Body of pancreas (tissue), 4 donors: ENCODE measurements at regions not wholly inside any gene's neighbourhood (a gene's known extent, or its start where the extent isn't known, plus 50 kb on each side); places are given as distances from the start of the nearest gene placed in this dataset.

Source experiments
- ATAC-seq: fragments of 150-250 bp; one replicate; pipeline ENCODE4 v1.9.1; 2016
- DNase-seq, 4 donors: peaks; one replicate each; pipeline ENCODE4 v3.0.0-alpha.2; 2019
- H3K27ac ChIP-seq, 4 donors: fragments of 200-600 bp; sonication (generic); 1 replicate in 3 of 4; 2 replicates in 1 of 4; pipeline versions ENCODE4 v1.5.1 to v1.6.1; 2016 to 2019; ENCODE audit warnings: mild to moderate bottlenecking in 1 of 4, mixed read lengths in 1 of 4, moderate library complexity in 1 of 4
- H3K27me3 ChIP-seq, 2 donors: fragments of 200-600 bp; sonication (generic); one replicate each; pipeline ENCODE4 v1.6.0; 2016; ENCODE audit warnings: mild to moderate bottlenecking in 1 of 2
- H3K36me3 ChIP-seq, 2 donors: fragments of 200-600 bp; sonication (generic); replicated peaks in 1 of 2; 2 replicates each; pipeline ENCODE4 v1.5.1; 2016; ENCODE audit warnings: low read depth in 2 of 2; ENCODE audit not compliant: insufficient read depth in 1 of 2
- H3K4me1 ChIP-seq: fragments of 200-600 bp; sonication (generic); one replicate; pipeline ENCODE4 v1.6.0; 2016
- H3K4me3 ChIP-seq, 2 donors: fragments of 200-600 bp; sonication (generic); 1 replicate in 1 of 2; 2 replicates in 1 of 2; pipeline ENCODE4 v1.5.1; 2016 to 2019
- H3K9me3 ChIP-seq, 3 donors: fragments of 200-600 bp; sonication (generic); 1 replicate in 2 of 3; 2 replicates in 1 of 3; pipeline ENCODE4 v1.5.1; 2016
- POLR2A ChIP-seq, 3 donors: fragments of 450-650 bp; IDR thresholded peaks; one replicate each; pipeline ENCODE4 v1.6.1; 2016; ENCODE audit warnings: antibody characterized with exemption in 3 of 3, mild to moderate bottlenecking in 2 of 3
- WGBS, 2 donors: methylation state at CpG; one replicate each; pipeline ENCODE4 v1.1.5; 2017; 5-methylcytosine and 5-hydroxymethylcytosine counted together
- intact Hi-C: fragments of 100-400 bp; cut with DNase I; formaldehyde crosslinking; loops from one replicate; pipeline ENCODE4 v1.15.1; 2023
- TF ChIP-seq, protein P1 (sequence below), 7 experiments: fragments of 450-650 bp in 4 of 7; fragments of 200-600 bp in 3 of 7; sonication (generic) in 3 of 7; IDR thresholded peaks; one replicate each; pipeline ENCODE4 v1.5.1; 2016 to 2019; ENCODE audit warnings: antibody characterized with exemption in 7 of 7

DNA sequence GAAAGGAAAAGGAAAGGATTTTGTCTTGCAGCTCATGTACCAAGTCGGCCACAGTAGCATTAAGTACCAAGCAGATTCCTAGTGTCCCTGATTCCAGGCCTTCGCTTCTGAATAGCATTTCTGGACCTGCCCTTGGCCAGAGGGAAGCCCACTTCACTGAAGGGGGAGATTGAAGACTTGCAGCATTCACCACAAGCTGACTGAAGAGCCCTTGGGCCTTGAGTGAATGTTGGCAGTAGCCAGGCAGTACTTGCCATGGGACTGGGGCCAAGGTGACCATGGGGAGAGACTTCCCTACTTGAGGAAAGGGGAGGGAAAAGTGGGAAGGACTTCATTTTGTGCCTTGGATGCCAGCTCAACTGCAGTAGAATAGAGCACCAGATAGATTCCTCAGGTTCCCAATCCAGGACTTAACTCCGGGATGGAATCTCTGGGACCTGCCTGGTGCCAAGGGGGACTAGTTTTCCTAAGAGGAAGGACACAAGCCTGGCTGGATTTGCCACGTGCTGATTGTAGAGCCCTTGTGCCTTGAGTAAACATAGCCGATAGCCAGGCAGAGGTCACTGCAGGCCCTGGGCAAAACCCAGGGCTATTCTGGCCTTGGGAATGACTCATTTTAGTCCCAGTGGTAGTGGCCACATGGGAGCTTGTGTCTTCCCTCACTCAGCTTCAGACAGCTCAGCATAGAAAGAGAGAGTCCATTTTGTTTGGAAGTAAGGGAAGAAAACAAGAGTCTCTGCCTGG is 141.7 kb upstream of the KCND2 start:
- WGBS, 2 donors = 63 to 69% methylated on average over 5 of the region's 5 CpGs
- H3K4me1 ChIP-seq = no peaks in the 10 kb centered on the region
- no peaks in the 10 kb centered on the region for H3K9me3 ChIP-seq
- intact Hi-C loops = no loop called here
- TF ChIP-seq, protein P1, sequence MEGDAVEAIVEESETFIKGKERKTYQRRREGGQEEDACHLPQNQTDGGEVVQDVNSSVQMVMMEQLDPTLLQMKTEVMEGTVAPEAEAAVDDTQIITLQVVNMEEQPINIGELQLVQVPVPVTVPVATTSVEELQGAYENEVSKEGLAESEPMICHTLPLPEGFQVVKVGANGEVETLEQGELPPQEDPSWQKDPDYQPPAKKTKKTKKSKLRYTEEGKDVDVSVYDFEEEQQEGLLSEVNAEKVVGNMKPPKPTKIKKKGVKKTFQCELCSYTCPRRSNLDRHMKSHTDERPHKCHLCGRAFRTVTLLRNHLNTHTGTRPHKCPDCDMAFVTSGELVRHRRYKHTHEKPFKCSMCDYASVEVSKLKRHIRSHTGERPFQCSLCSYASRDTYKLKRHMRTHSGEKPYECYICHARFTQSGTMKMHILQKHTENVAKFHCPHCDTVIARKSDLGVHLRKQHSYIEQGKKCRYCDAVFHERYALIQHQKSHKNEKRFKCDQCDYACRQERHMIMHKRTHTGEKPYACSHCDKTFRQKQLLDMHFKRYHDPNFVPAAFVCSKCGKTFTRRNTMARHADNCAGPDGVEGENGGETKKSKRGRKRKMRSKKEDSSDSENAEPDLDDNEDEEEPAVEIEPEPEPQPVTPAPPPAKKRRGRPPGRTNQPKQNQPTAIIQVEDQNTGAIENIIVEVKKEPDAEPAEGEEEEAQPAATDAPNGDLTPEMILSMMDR (IDR thresholded peaks at IDR 0.05) = no peak
- no peak for TF ChIP-seq POLR2A (IDR thresholded peaks at IDR 0.05)
- H3K27ac ChIP-seq = no peak overlapping the region
- no peak for DNase-seq
- no peak overlapping the region for H3K4me3 ChIP-seq
- H3K27me3 ChIP-seq = no peaks in the 10 kb centered on the region
- no peaks in the 10 kb centered on the region for H3K36me3 ChIP-seq
- no peak for ATAC-seq

DNA sequence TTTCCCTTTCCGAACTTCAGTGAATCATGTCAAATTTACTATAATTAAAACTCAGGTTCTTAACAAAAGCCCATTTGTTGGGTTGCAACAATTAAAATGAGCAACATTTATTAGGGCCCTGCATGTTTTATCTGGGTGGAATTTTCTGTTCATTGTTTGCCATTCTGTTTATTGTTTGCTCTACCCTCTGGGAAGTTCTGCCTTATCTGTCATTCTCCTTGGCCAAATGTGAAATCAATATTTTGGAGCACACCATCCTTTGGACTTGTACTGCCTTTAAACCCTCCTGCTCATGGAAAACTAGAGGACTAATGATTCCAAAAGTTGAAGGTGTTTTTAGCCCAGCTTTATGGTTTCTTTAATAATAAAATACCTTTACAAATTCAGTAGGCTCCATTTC is 134.5 kb upstream of the KCND2 start:
- 24 to 35% methylated on average over 1 of the region's 1 CpG for WGBS, 2 donors
- peak; percentile 50 for ATAC-seq

DNA sequence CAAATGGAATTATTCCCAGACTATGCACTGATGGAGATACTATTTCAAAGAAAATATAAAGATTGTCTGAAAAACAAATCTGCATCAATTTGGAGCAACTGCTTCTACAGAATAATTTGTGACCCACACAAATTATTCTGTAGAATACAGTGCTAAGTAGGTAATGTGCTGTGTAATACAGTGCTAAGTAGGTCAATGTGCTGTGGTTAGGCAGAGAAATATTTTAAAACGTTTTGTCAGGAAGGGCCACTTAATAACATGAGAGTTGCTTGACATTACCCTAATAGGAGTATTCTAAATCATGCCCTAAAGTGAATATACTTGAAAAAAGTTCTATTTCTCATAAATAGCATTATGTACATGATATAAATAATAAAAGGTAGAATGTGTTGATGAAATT is 116.5 kb upstream of the KCND2 start:
- H3K36me3 ChIP-seq = no peaks in the 10 kb centered on the region
- no peak for ATAC-seq
- no peak overlapping the region for H3K27ac ChIP-seq
- no peak for DNase-seq
- no peak for TF ChIP-seq POLR2A (IDR thresholded peaks at IDR 0.05)
- intact Hi-C loops = no loop called here
- no peaks in the 10 kb centered on the region for H3K9me3 ChIP-seq
- 10 to 14% methylated on average over 1 of the region's 1 CpG for WGBS, 2 donors
- H3K4me3 ChIP-seq = no peak overlapping the region
- H3K27me3 ChIP-seq = no peaks in the 10 kb centered on the region
- no peaks in the 10 kb centered on the region for H3K4me1 ChIP-seq

More for the DNA sequence above, 134.5 kb upstream of the KCND2 start:
- no peak for TF ChIP-seq POLR2A (IDR thresholded peaks at IDR 0.05)
- TF ChIP-seq, protein P1 (IDR thresholded peaks at IDR 0.05) = no peak
- H3K36me3 ChIP-seq = no peaks in the 10 kb centered on the region
- DNase-seq = no peak
- no peaks in the 10 kb centered on the region for H3K4me1 ChIP-seq
- no peaks in the 10 kb centered on the region for H3K27me3 ChIP-seq
- intact Hi-C loops = no loop called here
- no peak overlapping the region for H3K4me3 ChIP-seq
- no peak overlapping the region for H3K27ac ChIP-seq
- no peaks in the 10 kb centered on the region for H3K9me3 ChIP-seq

DNA sequence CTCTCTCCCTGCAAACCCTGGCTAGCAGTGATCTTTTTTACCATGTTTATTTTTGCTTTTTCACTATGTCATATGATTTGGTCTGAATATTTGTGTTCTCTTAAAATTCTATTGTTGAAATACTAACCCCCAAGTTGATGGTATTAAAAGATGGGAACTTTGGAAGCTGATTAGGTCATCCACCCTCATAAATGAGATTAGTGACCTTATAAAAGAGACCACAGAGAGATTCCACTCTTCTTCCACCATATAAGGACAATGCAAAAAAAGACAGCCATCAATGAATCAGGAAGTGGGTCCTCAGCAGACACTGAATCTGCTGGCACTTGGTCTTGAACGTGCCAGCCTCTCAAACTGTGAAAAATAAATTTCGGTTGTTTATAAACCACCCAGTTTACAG is 112.8 kb upstream of the KCND2 start:
- H3K9me3 ChIP-seq = no peaks in the 10 kb centered on the region
- no peaks in the 10 kb centered on the region for H3K36me3 ChIP-seq
- 36 to 44% methylated on average over 2 of the region's 2 CpGs for WGBS, 2 donors
- H3K27me3 ChIP-seq = no peaks in the 10 kb centered on the region
- H3K27ac ChIP-seq = no peak overlapping the region
- no peaks in the 10 kb centered on the region for H3K4me1 ChIP-seq
- no peak for ATAC-seq
- no peak overlapping the region for H3K4me3 ChIP-seq
- no peak for TF ChIP-seq POLR2A (IDR thresholded peaks at IDR 0.05)
- TF ChIP-seq, protein P1 (IDR thresholded peaks at IDR 0.05) = no peak
- intact Hi-C loops = no loop called here
- no peak for DNase-seq

DNA sequence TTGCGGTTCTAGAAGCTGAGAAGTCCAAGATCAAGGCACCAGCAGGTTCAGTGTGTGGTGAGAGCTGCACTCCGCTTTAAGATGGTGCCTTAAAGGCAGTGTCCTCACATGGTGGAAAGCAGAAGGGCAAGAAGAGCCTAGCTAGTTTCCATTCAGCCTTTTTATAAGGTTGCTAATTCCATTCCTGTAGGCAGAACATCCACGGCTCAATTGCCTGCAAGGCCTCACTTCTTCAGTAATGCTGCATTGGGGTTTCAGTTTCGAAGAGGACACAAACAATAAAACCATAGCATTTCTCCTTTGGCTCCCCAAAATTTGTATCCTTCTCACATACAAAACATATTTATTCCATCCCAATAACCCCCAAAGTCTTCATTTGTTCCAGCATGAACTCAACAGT is 109.5 kb upstream of the KCND2 start:
- H3K4me3 ChIP-seq = no peak overlapping the region
- H3K27ac ChIP-seq = no peak overlapping the region
- intact Hi-C loops = no loop called here
- H3K4me1 ChIP-seq = no peaks in the 10 kb centered on the region
- ATAC-seq (no peak), DNase-seq (no peak)
- 68 to 69% methylated on average over 4 of the region's 4 CpGs for WGBS, 2 donors
- no peaks in the 10 kb centered on the region for H3K27me3 ChIP-seq
- H3K9me3 ChIP-seq = no peaks in the 10 kb centered on the region
- TF ChIP-seq, protein P1 (IDR thresholded peaks at IDR 0.05) = no peak
- TF ChIP-seq POLR2A (IDR thresholded peaks at IDR 0.05) = no peak
- no peaks in the 10 kb centered on the region for H3K36me3 ChIP-seq
